H1 (cell line): ENCODE measurements at regions not wholly inside any gene's neighbourhood (a gene's known extent, or its start where the extent isn't known, plus 50 kb on each side); places are given as distances from the start of the nearest gene placed in this dataset.

Experiments used
- EZH2 ChIP-seq: fragments of 200-600 bp; sonication (generic); IDR thresholded peaks from 2 replicates; pipeline ENCODE4 v1.7.1; 2012; ENCODE audit warnings: low read depth, mild to moderate bottlenecking, moderate library complexity, low read length, inconsistent platforms; ENCODE audit not compliant: severe bottlenecking
- MAX ChIP-seq: IDR thresholded peaks from 2 replicates; pipeline ENCODE4 v1.6.1; 2012; ENCODE audit warnings: inconsistent platforms
- POLR2A ChIP-seq, 2 experiments: IDR thresholded peaks; 1 replicate in 1 of 2; 2 replicates in 1 of 2; pipeline ENCODE4 v1.6.1; 2011; ENCODE audit warnings: low read depth in 2 of 2, low read length in 2 of 2, mild to moderate bottlenecking in 2 of 2; ENCODE audit errors: control extremely low read depth in 1 of 2
- SRF ChIP-seq: IDR thresholded peaks from 2 replicates; pipeline ENCODE4 v1.6.1; 2011; ENCODE audit warnings: mild to moderate bottlenecking, low read depth, low read length, moderate library complexity

- TF ChIP-seq POLR2A (IDR thresholded peaks at IDR 0.05; ENCODE audit: control extremely low read depth in 1 of 2, low read depth in 2 of 2, low read length in 2 of 2) = no peak
- no peak for TF ChIP-seq MAX
- no peak for TF ChIP-seq SRF
- TF ChIP-seq EZH2 = no peak
Observed at GRCh38 chr1:96923753-96924152, 202.2 kb downstream of the PTBP2 start.
